Neural progenitor cell (in vitro differentiated cells): ENCODE measurements at regions not wholly inside any gene's neighbourhood (a gene's known extent, or its start where the extent isn't known, plus 50 kb on each side); places are given as distances from the start of the nearest gene placed in this dataset.

Experiments
- CTCF ChIP-seq: fragments of 200-600 bp; sonication (generic); IDR thresholded peaks from 2 replicates; pipeline ENCODE4 v1.5.1; 2017; ENCODE audit warnings: antibody characterized with exemption, mild to moderate bottlenecking
- EZH2 ChIP-seq: fragments of 200-600 bp; sonication (generic); IDR thresholded peaks from 2 replicates; pipeline ENCODE4 v1.6.1; 2017; ENCODE audit warnings: antibody characterized with exemption, mild to moderate bottlenecking, moderate library complexity
- EZH2phosphoT487 ChIP-seq: fragments of 200-600 bp; sonication (generic); IDR thresholded peaks from 2 replicates; pipeline ENCODE4 v1.6.1; 2017; ENCODE audit warnings: antibody characterized with exemption

DNA sequence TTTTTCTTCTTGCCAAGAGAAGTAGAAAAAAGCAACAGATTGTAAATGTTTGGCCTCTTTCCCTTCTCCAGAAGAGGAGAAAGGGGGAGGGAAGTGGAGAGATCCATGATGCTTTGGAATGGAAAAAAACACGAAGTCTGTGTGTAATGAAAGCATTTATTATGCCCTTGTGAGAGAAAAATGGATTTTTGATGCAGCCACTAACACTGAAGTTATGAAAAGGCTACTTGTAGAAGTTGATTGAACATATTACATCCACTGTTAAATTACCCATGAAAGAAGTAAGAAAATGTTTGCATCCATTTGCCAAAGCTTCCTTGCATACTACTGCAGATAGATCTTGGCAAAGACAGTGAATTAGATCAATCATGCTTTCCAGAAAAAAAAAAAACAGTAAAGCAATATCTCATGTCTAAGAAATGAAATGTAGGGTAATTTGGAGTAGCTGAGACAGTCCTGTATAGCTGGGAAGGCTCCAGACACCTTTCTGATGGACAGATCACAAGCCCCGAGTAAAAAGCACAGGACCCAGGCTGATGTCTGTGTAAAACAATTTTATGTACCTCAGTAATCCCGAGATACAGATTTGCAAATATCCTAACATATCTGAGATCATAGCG, 295.5 kb downstream of the PLOD2 start:
- TF ChIP-seq CTCF (no peak), EZH2 (no peak), EZH2phosphoT487 (no peak)
